ENCODE measurements at regions not wholly inside any gene's neighbourhood (a gene's known extent, or its start where the extent isn't known, plus 50 kb on each side); places are given as distances from the start of the nearest gene placed in this dataset.

GRCh38 chr10:83677795-83678194 lies 461.5 kb upstream of the GHITM start:
- Mint-ChIP-seq H3K4me3 (ENCODE audit: unreplicated experiment) (no peak overlapping the region), H3K27ac (ENCODE audit: unreplicated experiment) (no peak overlapping the region), H3K4me1 (ENCODE audit: low read depth, unreplicated experiment) (no peaks in the 10 kb centered on the region), H3K27me3 (ENCODE audit: unreplicated experiment) (peaks cover 2% of the 10 kb centered on the region), H3K36me3 (ENCODE audit: unreplicated experiment) (no peaks in the 10 kb centered on the region), H3K9me3 (ENCODE audit: unreplicated experiment) (no peaks in the 10 kb centered on the region)
- TF ChIP-seq CTCF (IDR thresholded peaks at IDR 0.05; ENCODE audit: partially characterized antibody, unreplicated experiment), result no peak
- DNase-seq, result no peak

GRCh38 chr10:83678850-83679249 lies 460.5 kb upstream of the GHITM start:
- no peak overlapping the region for H3K4me3 Mint-ChIP-seq (ENCODE audit: unreplicated experiment)
- H3K9me3 Mint-ChIP-seq (ENCODE audit: unreplicated experiment), result no peaks in the 10 kb centered on the region
- no peaks in the 10 kb centered on the region for H3K4me1 Mint-ChIP-seq (ENCODE audit: low read depth, unreplicated experiment)
- no peak for DNase-seq
- H3K36me3 Mint-ChIP-seq (ENCODE audit: unreplicated experiment), result no peaks in the 10 kb centered on the region
- H3K27ac Mint-ChIP-seq (ENCODE audit: unreplicated experiment), result no peak overlapping the region
- no peak for TF ChIP-seq CTCF (IDR thresholded peaks at IDR 0.05; ENCODE audit: partially characterized antibody, unreplicated experiment)
- H3K27me3 Mint-ChIP-seq (ENCODE audit: unreplicated experiment), result peaks cover 2% of the 10 kb centered on the region

GRCh38 chr10:83680470-83680891 lies 458.8 kb upstream of the GHITM start:
- no peak overlapping the region for H3K27ac Mint-ChIP-seq (ENCODE audit: unreplicated experiment)
- no peaks in the 10 kb centered on the region for H3K36me3 Mint-ChIP-seq (ENCODE audit: unreplicated experiment)
- no peaks in the 10 kb centered on the region for H3K9me3 Mint-ChIP-seq (ENCODE audit: unreplicated experiment)

GRCh38 chr10:83682414-83682813 lies 456.9 kb upstream of the GHITM start:
- no peak overlapping the region for H3K4me3 Mint-ChIP-seq (ENCODE audit: unreplicated experiment)
- H3K9me3 Mint-ChIP-seq (ENCODE audit: unreplicated experiment), result no peaks in the 10 kb centered on the region
- no peaks in the 10 kb centered on the region for H3K4me1 Mint-ChIP-seq (ENCODE audit: low read depth, unreplicated experiment)
- H3K27ac Mint-ChIP-seq (ENCODE audit: unreplicated experiment), result no peak overlapping the region
- H3K36me3 Mint-ChIP-seq (ENCODE audit: unreplicated experiment), result no peaks in the 10 kb centered on the region
- peaks cover 2% of the 10 kb centered on the region for H3K27me3 Mint-ChIP-seq (ENCODE audit: unreplicated experiment)
- TF ChIP-seq CTCF (IDR thresholded peaks at IDR 0.05; ENCODE audit: partially characterized antibody, unreplicated experiment), result no peak
- DNase-seq, result no peak

More at GRCh38 chr10:83680470-83680891, 458.8 kb upstream of the GHITM start:
- no peaks in the 10 kb centered on the region for H3K4me1 Mint-ChIP-seq (ENCODE audit: low read depth, unreplicated experiment)
- no peak overlapping the region for H3K4me3 Mint-ChIP-seq (ENCODE audit: unreplicated experiment)
- no peak for TF ChIP-seq CTCF (IDR thresholded peaks at IDR 0.05; ENCODE audit: partially characterized antibody, unreplicated experiment)
- peaks cover 2% of the 10 kb centered on the region for H3K27me3 Mint-ChIP-seq (ENCODE audit: unreplicated experiment)
- DNase-seq, result no peak

GRCh38 chr10:83685458-83685857 lies 453.9 kb upstream of the GHITM start:
- Mint-ChIP-seq H3K4me1 (ENCODE audit: low read depth, unreplicated experiment) (no peaks in the 10 kb centered on the region), H3K27ac (ENCODE audit: unreplicated experiment) (no peak overlapping the region), H3K9me3 (ENCODE audit: unreplicated experiment) (no peaks in the 10 kb centered on the region), H3K36me3 (ENCODE audit: unreplicated experiment) (no peaks in the 10 kb centered on the region), H3K4me3 (ENCODE audit: unreplicated experiment) (no peak overlapping the region), H3K27me3 (ENCODE audit: unreplicated experiment) (peaks cover 2% of the 10 kb centered on the region)
- DNase-seq, result no peak
- TF ChIP-seq CTCF (IDR thresholded peaks at IDR 0.05; ENCODE audit: partially characterized antibody, unreplicated experiment), result no peak

All from glutamatergic neuron (in vitro differentiated cells).